GM19467 (cell line): ENCODE measurements at regions not wholly inside any gene's neighbourhood (a gene's known extent, or its start where the extent isn't known, plus 50 kb on each side); places are given as distances from the start of the nearest gene placed in this dataset.
A peak's percentile ranks its signal among the peaks of the same experiment; 100 is the strongest.
"Not testable (repeated sequence)": the region's sequence is repeated elsewhere in the genome, so short reads cannot be mapped to it uniquely, and the experiment has no call there.

Experiments
- ATAC-seq: cut with Tn5 transposase; IDR thresholded peaks from one replicate; pipeline ENCODE4 v1.9.1; 2021; ENCODE audit warnings: mild to moderate bottlenecking, moderate library complexity; ENCODE audit not compliant: unreplicated experiment

- no peak for ATAC-seq
Measured at GRCh38 chr5:2101685-2102084, 219.0 kb upstream of the IRX4 start.

DNA sequence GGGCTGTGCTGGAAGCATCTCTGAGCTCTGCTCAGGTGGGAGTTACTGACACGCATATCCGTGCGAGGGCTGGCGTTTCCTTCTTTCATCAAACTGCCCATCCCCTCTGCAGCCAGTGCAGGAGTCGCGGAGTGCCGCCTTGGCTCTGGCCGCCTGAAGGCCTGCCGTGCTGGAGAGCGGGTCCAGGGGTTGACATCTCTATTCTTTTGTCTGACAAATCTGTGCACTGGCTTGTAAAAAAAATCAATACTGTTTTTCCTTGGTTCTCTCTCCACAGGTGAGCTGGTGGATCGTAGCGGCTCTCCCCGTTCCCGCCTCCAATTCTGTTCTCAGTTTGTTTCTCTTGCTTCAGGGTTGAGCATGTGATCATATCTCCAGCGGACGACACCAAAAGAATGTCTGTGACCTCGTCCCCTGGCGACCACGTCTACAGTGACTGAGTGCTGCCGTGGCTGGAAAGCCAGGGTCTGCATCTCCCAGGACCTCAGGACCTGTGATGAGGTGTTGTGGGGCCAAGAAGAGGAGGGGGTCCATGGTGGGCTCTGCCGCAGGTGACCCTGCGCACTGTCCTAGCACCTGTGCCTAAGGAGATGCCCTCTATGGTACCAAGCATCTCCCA lies 214.3 kb upstream of the IRX4 start:
- ATAC-seq, result no peak

DNA sequence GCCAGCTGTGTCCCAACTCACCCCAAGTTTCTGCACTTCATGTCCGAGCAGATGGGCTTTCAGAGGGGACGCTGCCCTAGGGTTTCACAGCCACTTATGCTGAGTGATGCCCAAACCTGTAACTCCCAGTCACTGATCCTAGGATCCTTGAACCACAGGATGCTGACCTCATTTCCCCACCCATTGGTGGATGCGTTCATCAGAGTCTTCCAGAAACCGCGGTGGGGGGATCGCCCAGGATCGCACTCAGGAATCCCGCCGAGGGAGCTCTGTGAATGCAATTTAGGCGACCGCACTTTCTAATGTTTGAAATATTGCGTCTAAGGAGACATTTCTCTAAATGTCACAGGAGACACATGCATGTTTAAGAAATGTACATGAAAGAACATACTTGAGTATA lies 212.3 kb upstream of the IRX4 start:
- no peak for ATAC-seq

DNA sequence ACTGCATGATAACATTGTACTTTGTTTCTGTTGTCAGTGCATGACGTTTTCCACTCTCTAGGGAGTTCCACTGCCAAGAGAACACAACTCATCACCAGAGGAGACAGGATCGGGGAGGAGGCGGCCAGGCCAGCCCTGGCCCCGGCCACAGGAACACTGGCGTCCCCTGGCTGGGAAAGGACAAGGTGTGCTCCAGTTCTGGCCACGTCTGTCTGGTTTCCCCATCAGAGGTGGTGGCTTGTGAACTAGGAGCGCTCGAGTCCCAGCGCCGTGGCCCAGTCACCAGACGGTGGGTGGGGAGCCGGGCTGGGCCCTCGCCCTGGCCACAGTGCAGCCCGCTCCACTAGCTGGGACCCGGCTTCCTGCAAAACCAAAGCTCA lies 211.9 kb upstream of the IRX4 start:
- no peak for ATAC-seq

DNA sequence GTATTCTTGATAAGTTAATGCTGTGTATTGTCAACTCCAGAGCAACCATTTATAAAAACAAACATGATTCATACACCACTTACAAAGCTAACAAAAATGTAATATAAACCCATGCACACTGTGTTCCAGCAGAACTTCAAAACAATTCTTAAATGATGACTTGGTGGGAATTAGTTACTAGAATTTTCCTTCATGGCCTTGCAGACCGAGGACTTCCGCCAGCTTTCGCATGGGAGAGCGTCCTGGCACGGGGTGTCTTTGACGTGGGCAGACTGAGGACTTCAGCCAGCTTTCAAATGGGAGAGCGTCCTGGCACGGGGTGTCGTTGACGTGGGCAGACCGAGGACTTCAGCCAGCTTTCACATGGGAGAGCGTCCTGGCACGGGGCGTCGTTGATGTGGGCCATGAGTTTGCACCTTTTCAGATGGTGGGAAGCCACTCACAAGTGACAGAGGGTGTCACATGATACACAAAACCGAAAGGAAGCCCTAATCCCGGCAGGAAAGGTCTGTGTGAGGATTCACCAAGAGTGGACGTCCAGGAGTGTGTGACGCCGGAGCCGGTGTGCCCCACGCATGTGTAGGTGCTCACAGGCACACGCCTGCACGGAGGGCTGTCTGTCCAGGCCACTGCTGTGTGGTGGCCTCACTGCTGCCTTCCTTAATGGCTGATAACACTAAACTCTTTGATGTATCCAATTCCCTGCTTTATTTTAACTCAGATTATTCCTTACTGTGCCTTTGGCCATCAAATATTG lies 211.3 kb upstream of the IRX4 start:
- no peak for ATAC-seq

DNA sequence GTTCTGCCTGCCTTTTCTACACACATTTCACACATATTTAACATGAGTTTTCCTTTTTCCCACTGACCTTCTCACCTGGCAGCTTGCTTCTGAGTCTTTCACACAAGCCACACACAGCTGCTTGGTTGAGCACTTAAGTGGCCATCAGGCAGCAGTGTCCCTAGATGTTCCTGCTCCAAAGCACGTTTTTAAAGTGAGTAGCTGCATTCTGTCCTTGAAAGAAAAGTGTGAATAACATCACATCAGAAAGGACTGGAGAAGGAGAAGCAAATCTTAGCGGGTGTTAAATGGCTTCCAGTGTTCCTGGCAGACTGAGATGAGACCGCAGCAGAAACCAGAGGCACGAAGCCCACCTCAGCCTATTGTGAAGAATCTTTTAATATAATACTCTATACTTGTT lies 209.2 kb upstream of the IRX4 start:
- no peak for ATAC-seq

GRCh38 chr5:2087980-2088379 lies 205.3 kb upstream of the IRX4 start:
- no peak for ATAC-seq

DNA sequence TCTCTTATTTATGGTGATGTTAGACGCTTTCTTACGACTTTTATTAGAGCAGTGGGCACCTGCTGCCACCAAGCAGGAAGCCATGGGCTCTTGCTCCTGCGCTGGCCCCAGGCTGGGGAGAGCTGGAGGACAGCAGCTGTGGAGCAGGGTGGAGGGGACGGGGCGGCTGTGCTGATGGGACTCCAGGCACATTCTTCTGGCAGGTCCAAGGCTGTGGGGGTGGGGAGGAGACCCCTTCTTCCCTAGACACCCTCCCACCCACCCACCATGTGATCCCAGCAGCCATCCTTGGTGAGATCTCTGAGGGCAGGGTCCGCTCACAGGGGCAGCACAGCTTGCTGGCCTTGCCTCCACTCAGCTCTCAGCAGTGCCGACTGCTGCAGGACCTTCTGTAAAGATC lies 192.6 kb upstream of the IRX4 start:
- ATAC-seq, result no peak

- ATAC-seq, result no peak
Measured at GRCh38 chr5:2071562-2071961, 188.8 kb upstream of the IRX4 start.

GRCh38 chr5:2070787-2071186 lies 188.1 kb upstream of the IRX4 start:
- not testable (repeated sequence) for ATAC-seq

- ATAC-seq, result no peak
Measured at GRCh38 chr5:2068531-2068930, 185.8 kb upstream of the IRX4 start.

- no peak for ATAC-seq
Measured at GRCh38 chr5:2066373-2066772, 183.6 kb upstream of the IRX4 start.

GRCh38 chr5:2063380-2063779 lies 180.7 kb upstream of the IRX4 start:
- not testable (repeated sequence) for ATAC-seq

DNA sequence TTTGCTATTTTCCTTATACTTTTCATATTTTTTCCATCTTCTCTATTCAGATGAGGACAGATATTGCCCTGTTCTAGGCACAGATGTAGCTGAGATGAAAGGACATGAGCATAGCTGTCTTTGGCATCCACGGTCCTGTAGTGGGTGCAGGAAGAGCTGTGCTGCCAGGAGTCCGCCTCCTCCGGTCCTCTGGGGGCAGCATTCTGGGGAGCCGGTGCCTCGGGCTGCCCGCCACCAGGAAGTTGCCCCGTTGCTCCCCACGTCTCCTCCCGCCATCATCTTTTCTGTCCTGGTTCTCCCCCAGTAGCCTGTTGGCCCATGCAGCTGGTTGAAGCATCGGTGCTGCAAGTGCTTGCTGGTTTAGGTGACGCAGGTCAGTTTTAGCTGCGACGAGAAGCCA lies 170.0 kb upstream of the IRX4 start:
- ATAC-seq, result no peak

GRCh38 chr5:2049876-2050275 lies 167.2 kb upstream of the IRX4 start:
- ATAC-seq, result no peak

DNA sequence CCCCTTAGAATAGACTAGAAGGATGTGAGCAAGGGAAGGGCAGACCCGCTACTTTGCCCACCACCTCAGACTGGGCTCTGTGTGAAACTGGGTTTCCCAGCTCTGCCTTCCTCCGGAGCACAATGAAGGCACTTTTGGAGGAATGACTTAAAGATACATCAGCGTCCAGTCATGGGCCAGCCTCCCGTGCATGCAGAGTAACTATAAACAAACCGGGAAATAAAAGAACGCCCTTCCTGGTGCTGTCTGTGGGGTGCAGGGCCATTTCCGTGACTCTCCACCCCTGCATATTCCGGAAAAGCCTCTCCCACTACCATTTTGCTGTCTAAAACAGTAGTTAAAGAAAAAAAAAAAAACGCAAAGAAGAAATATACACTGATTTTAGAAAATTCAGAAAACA lies 165.9 kb upstream of the IRX4 start:
- ATAC-seq, result no peak

DNA sequence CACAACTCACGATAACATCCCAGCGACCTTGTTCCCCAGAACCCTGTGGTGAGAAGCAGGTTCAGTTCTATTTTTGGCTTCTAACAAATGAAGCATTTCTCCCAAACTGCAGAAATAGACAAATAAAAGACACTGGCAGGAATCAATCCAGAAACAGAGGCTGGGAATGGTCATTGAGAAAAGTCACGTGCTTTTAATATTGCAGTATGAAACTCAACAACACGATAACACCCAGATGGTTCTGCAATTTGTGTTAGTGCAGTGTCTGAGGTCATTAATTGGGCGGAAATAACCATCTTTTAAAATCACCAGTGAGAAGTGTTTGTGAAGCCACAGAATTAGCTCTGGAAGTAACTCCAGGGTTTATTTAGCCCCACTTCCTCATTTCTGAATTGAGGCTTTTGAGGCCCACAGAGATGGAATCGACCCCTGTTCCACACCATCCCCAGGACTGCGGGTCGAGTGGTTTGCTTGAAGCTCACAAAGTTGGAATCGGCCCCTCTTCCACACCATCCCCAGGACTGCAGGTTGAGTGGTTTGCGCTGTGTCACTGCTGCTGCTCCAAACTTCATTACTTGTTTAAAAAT lies 164.7 kb upstream of the IRX4 start:
- no peak for ATAC-seq

DNA sequence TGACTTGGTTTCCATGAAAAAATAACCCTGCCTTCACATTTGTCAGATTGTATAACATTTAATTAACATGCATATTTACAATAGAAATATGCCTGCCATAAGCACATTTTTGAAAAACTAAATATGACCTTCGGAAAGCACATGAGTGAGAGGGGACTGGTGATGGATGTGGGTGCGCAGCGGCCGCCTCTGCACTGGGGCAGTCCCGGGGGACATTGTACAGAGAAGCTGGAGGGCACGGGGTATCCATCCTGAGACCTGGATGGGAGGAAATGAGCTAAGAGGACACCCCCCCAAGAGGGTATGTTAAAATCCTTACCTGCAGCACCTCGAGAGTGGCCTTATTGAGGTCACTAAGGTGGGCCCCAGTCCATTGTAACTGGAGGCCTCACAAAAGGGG lies 161.3 kb upstream of the IRX4 start:
- ATAC-seq, result no peak

DNA sequence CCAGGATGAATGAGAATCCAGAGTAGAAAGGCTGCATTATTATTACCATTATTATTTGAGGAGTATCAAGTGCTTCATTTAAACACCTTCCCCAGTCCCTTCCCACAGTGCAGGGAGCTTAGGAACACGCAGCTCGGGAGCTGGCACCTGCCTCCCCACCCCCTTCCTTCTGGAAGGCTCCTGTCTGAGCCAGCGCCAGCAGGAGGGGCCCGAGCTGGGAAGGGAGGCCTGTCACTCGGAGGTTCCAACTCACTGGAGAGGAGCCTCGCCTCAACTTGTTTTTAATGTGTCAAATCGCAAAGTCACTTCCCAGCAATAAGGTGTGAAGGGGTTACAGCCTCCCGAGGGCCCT lies 156.4 kb upstream of the IRX4 start:
- no peak for ATAC-seq

- ATAC-seq, result peak; percentile 94
Measured at GRCh38 chr5:2038321-2039179, 155.8 kb upstream of the IRX4 start.

DNA sequence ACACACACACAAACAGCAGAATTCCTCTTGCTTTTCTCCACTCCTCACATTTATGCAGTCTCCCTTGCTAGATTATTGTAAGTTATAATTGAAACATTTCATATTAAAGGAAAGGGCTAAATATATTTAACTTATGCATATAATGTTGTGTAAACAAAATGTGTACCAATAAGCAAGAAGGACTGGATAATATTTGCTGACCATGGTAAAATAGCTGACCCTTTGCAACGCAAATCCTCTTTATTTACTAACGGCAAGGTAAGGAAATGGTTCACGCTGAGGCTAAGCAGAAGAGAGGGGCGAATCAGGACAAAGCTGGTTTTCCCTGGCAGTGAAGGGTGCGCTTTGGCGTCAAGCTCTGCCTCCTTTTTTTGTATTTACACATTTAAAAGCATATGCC lies 154.2 kb upstream of the IRX4 start:
- no peak for ATAC-seq

GRCh38 chr5:2032432-2032831 lies 149.7 kb upstream of the IRX4 start:
- ATAC-seq, result no peak
